Ovary (tissue), 3 donors: ENCODE measurements at regions not wholly inside any gene's neighbourhood (a gene's known extent, or its start where the extent isn't known, plus 50 kb on each side); places are given as distances from the start of the nearest gene placed in this dataset.

ENCODE experiments used
- CTCF ChIP-seq, 3 donors: fragments of 450-650 bp in 2 of 3; fragments of 200-600 bp in 1 of 3; IDR thresholded peaks; one replicate each; pipeline versions ENCODE4 v1.5.1 to v1.8.0; 2016 to 2022; ENCODE audit warnings: antibody characterized with exemption in 3 of 3, mild to moderate bottlenecking in 1 of 3
- EP300 ChIP-seq: sonication (generic); formaldehyde crosslinking; IDR thresholded peaks from one replicate; pipeline ENCODE4 v1.6.1; 2017; ENCODE audit warnings: antibody characterized with exemption
- donor health status: DM: no; HTN: no; CAD: no.

DNA sequence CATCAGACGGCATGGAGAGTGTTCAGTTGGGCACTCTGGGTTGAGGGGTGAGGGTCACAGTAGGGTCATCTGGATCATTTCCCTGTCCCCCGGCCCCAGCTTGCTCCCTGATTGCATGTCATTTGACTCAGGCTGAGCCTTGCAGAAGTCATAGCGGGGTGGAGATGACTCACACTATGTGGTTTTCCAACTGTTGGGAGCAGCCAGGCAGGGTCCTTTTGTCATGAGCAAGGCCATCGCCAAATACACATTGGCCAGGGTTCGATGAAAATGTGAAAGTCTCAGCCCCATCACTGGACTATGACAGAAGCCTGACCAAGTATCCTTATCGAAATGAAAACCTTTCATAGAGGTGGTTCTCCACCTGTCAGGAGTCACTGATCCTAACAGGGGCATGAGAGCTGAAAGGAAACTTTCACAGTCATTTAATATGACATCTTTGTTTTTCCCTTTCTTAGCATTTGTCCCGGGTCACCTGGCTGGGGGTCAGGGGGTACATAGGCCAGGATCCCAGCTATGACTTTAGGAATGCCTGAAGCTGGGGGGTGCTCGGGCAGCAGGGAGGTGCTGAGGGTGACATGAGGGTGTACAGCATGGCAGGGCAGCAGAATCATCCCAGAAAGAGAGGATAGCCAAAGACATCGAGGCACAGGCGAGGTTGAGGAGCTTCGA is 70.2 kb upstream of the CD93 start:
- TF ChIP-seq CTCF (IDR thresholded peaks at IDR 0.05), result no peak
- TF ChIP-seq EP300, result no peak
